ENCODE measurements at regions not wholly inside any gene's neighbourhood (a gene's known extent, or its start where the extent isn't known, plus 50 kb on each side); places are given as distances from the start of the nearest gene placed in this dataset.

GRCh38 chr10:28077889-28078288 is 79.0 kb upstream of the ODAD2 start:
- TF ChIP-seq CTCF (IDR thresholded peaks at IDR 0.05) (no peak), POLR2A (IDR thresholded peaks at IDR 0.05) (no peak)

Measured in heart left ventricle (tissue), 13 donors.